A673 (cell line): ENCODE measurements at regions not wholly inside any gene's neighbourhood (a gene's known extent, or its start where the extent isn't known, plus 50 kb on each side); places are given as distances from the start of the nearest gene placed in this dataset.

ENCODE experiments used
- BruUV-seq: library from RNA; stranded (reverse); fragments of 400-500 nt; replicated peaks from 2 replicates; lab custom pipeline; 2021; lab: Mats Ljungman, UMichigan
- CTCF ChIA-PET: fragments of 300-600 bp; sonication (Branson Sonifier 250); formaldehyde crosslinking; loops from one replicate; lab custom pipeline; 2022; ENCODE audit warnings: antibody characterized with exemption; lab: Charles Lee
- POLR2A ChIA-PET: fragments of 300-600 bp; sonication (Branson Sonifier 250); formaldehyde crosslinking; loops from one replicate; lab custom pipeline; 2022; ENCODE audit warnings: antibody characterized with exemption; ENCODE audit not compliant: low non-redundant PET; lab: Charles Lee
- DNase-seq: peaks from one replicate; pipeline ENCODE4 v3.0.0-alpha.2; 2015; ENCODE audit warnings: low spot score
- H3K27ac ChIP-seq: fragments of 200-600 bp; sonication (generic); 2 replicates; pipeline ENCODE4 v1.5.1; 2016; ENCODE audit warnings: mixed run types, low read depth, mild to moderate bottlenecking, mixed read lengths, antibody characterized with exemption, low read length; ENCODE audit not compliant: poor library complexity, severe bottlenecking
- H3K27me3 ChIP-seq: fragments of 200-600 bp; sonication (generic); replicated peaks from 2 replicates; pipeline ENCODE4 v1.6.1; 2017; ENCODE audit warnings: mixed run types, low read depth, mild to moderate bottlenecking, mixed read lengths, antibody characterized with exemption, low read length; ENCODE audit not compliant: insufficient read depth, poor library complexity
- H3K36me3 ChIP-seq: fragments of 200-600 bp; sonication (generic); 2 replicates; pipeline ENCODE4 v1.6.1; 2016; ENCODE audit warnings: mixed run types, mild to moderate bottlenecking, mixed read lengths, antibody characterized with exemption, low read length; ENCODE audit not compliant: insufficient read depth, poor library complexity, severe bottlenecking
- H3K4me1 ChIP-seq: fragments of 200-600 bp; sonication (generic); 2 replicates; pipeline ENCODE4 v1.6.1; 2017; ENCODE audit warnings: mixed run types, mild to moderate bottlenecking, mixed read lengths, antibody characterized with exemption, low read length; ENCODE audit not compliant: insufficient read depth, poor library complexity, severe bottlenecking
- H3K4me3 ChIP-seq: fragments of 200-600 bp; sonication (generic); 2 replicates; pipeline ENCODE4 v1.5.1; 2016; ENCODE audit warnings: low read depth, mixed run types, mild to moderate bottlenecking, mixed read lengths, low read length; ENCODE audit not compliant: poor library complexity, severe bottlenecking
- H3K9me3 ChIP-seq: fragments of 200-600 bp; sonication (generic); 2 replicates; pipeline ENCODE4 v1.6.1; 2016; ENCODE audit warnings: mixed run types, low read depth, mild to moderate bottlenecking, mixed read lengths, antibody characterized with exemption, low read length; ENCODE audit not compliant: poor library complexity, severe bottlenecking
- CTCF ChIP-seq: fragments of 300-800, 200-600 bp; sonication (generic); conservative IDR thresholded peaks from 2 replicates; pipeline ENCODE4 v1.5.1; 2017; ENCODE audit warnings: low read depth, mild to moderate bottlenecking, antibody characterized with exemption, low read length, moderate library complexity, mixed read lengths
- EZH2 ChIP-seq: fragments of 200-600 bp; sonication (generic); IDR thresholded peaks from 2 replicates; pipeline ENCODE4 v1.6.1; 2017; ENCODE audit warnings: borderline replicate concordance, low read depth, mild to moderate bottlenecking, mixed read lengths, antibody characterized with exemption, low read length; ENCODE audit not compliant: poor library complexity, severe bottlenecking
- intact Hi-C: fragments of 100-400 bp; cut with micrococcal nuclease; formaldehyde crosslinking; loops from one replicate; pipeline ENCODE4 v1.10.0; 2022; ENCODE audit not compliant: unreplicated experiment

GRCh38 chr20:11716239-11716944 lies 201.3 kb upstream of the BTBD3 start:
- DNase-seq, result peak; percentile 60
- POLR2A ChIA-PET, result no interaction called here
- BruUV-seq, result no TSS peak

GRCh38 chr20:11716945-11717248 lies 200.8 kb upstream of the BTBD3 start:
- H3K27ac ChIP-seq, result no peak overlapping the region

More at GRCh38 chr20:11716239-11716944, 201.3 kb upstream of the BTBD3 start:
- Histone ChIP-seq H3K27me3 (peaks cover 4% of the 10 kb centered on the region), H3K36me3 (no peaks in the 10 kb centered on the region), H3K4me1 (no peaks in the 10 kb centered on the region), H3K9me3 (no peaks in the 10 kb centered on the region), H3K27ac (no peak overlapping the region), H3K4me3 (no peak overlapping the region)
- peak; percentile 30; the same call in 1 of the 2 replicates for TF ChIP-seq CTCF
- no peak for TF ChIP-seq EZH2
- intact Hi-C loops, result no loop called here
- CTCF ChIA-PET, result no interaction called here

GRCh38 chr20:11717562-11717961 lies 200.1 kb upstream of the BTBD3 start:
- ChIA-PET CTCF (no interaction called here), POLR2A (interaction anchor here (0.7 kb wide), 1 partner anchor 41 kb away, joined by 3 read pairs; no protein-coding TSS in a partner anchor)
- DNase-seq, result no peak
- peaks cover 4% of the 10 kb centered on the region for H3K27me3 ChIP-seq
- H3K9me3 ChIP-seq, result no peaks in the 10 kb centered on the region
- BruUV-seq, result no TSS peak
- H3K27ac ChIP-seq, result no peak overlapping the region
- no peak for TF ChIP-seq CTCF
- TF ChIP-seq EZH2, result no peak
- no peak overlapping the region for H3K4me3 ChIP-seq
- intact Hi-C loops, result no loop called here
- H3K4me1 ChIP-seq, result no peaks in the 10 kb centered on the region
- H3K36me3 ChIP-seq, result no peaks in the 10 kb centered on the region

More at GRCh38 chr20:11716945-11717248, 200.8 kb upstream of the BTBD3 start:
- Histone ChIP-seq H3K27me3 (peaks cover 4% of the 10 kb centered on the region), H3K36me3 (no peaks in the 10 kb centered on the region), H3K4me1 (no peaks in the 10 kb centered on the region), H3K4me3 (no peak overlapping the region), H3K9me3 (no peaks in the 10 kb centered on the region)
- ChIA-PET POLR2A (no interaction called here), CTCF (no interaction called here)
- TF ChIP-seq CTCF, result no peak
- DNase-seq, result no peak
- intact Hi-C loops, result no loop called here
- no TSS peak for BruUV-seq
